Hematopoietic multipotent progenitor cell (in vitro differentiated cells): ENCODE measurements at regions not wholly inside any gene's neighbourhood (a gene's known extent, or its start where the extent isn't known, plus 50 kb on each side); places are given as distances from the start of the nearest gene placed in this dataset.

Source experiments
- DNase-seq, 3 donors: peaks; one replicate each; pipeline ENCODE4 v3.0.0-alpha.2; 2011 to 2015; ENCODE audit warnings: low read depth in 2 of 3, low spot score in 2 of 3

DNA sequence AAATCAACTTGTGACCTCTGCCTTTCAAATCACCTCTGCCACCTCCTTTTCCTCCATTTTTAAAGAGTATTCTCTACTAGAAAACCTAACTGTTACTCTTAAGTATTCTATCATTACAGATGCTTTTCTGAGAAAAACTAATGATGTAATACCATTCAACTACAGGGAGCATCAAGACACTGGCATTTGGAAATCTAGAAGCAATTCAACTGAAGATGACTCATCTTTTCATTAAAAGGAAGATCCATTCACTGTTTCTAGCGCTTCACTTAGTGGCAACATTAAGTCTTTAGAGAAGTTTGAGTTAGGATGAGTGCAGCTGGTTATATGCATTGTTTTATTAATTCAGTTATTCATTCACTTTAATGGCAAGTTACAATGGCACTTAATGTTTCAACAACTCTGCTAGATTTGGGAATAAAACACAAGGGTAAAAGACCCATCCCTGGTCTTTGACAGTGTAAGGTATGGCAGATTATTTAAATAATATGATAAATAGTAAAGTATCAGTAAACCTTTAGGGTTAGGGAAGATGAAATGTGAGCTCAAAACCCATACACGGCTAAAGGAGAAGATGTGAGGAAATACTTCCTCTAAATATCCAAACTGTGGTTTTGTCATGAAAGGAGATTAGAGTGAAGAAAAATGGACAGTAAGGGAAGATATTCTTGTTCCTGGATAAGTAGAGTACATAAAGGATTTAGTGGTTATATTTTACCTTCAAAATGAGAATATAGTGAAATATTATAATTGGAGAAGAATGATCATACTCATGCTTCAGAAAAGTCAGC, 61.7 kb downstream of the KCNJ2 start:
- DNase-seq = no peak

GRCh38 chr17:70232466-70232865, 63.1 kb downstream of the KCNJ2 start:
- no peak for DNase-seq

DNA sequence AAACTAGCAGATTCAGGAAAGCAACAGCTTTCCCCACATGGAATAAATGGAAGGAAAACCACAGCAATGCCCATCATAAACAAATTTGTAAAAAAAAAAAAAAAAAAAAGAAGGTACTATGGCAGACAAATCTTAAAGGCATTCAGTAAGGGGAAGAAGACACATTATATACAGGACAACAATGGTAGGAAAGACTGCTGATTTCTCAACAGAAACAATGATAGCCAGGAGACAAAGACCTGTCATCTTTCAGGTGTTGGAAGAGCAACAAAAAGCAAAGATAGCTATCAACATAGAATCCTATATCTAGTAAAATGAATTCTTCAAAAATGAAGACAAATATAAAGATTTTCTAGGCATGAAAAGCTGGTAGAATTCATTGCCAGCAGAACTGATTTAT, 65.9 kb downstream of the KCNJ2 start:
- no peak for DNase-seq

DNA sequence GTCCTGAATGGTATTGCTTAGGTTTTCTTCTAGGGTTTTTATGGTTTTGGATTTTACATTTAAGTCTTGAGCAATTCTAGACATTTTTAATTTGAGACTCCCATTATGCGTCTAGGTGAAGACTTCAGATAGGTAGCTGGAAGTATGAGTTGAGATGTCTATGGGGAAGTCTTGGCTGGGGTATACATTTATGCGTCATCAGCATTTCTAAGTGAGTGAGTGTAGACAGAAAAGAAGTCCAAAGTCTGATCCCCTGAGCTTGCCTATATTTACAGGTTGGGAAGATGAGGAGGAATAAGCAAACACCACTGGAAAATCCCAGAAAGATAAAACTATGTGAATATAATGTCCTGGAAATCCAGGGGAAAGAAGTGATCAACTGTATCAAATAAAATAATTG, 68.9 kb downstream of the KCNJ2 start:
- DNase-seq = no peak

DNA sequence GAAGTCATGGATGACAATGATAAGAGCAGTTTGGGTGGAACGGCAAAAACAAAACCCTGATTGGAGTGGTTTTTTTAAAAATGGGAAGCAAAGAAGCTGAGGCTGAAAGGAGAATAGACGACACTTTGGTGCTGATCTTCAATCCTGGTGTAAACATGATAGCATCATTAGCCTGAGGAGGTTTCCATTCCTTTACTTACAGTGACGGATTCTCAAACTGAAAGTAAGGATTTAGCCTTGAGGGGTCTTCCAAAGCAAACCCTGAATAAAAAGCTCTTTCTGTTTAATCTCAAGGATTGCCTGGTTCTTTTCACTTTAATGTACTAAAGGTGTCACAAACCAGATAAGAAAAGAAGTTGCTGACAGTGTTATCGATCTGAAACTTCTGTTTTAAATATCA, 69.3 kb downstream of the KCNJ2 start:
- DNase-seq = no peak

- DNase-seq = no peak
Observed at GRCh38 chr17:70239391-70239826, 70.1 kb downstream of the KCNJ2 start.

GRCh38 chr17:70241071-70241470, 71.7 kb downstream of the KCNJ2 start:
- DNase-seq = no peak

DNA sequence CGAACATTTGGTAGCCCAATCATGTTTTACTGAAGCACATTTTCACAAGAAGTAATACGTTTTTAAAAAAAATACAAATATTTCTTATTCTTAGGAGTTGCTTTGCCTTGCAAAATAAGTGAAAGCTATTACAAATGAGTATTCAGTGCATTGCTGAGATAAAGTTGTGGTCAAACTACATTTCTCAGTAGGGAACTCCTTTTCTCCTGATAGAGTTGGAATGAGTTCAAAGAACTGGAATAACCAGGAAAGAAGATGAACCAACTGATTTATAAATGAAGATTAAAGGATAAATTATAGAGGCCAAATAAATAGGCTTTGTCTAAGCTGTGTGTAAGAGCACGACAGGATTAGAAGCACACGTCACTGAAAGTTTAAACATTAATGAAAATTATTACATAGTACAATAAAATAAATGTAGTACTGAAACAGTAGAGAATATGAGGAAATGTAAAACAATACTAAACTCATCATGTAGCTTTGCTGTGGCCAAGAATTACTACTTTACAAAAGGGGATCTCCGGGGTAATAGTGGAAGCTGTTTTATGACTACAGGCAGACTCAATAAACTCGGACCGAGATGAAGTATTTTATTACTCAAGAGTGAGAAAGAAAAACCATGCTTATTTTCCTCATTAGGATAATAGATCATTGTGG, 73.6 kb downstream of the KCNJ2 start:
- no peak for DNase-seq

GRCh38 chr17:70251706-70252105, 82.4 kb downstream of the KCNJ2 start:
- DNase-seq = no peak

GRCh38 chr17:70254735-70255460, 85.6 kb downstream of the KCNJ2 start:
- no peak for DNase-seq

GRCh38 chr17:70256751-70257150, 87.4 kb downstream of the KCNJ2 start:
- DNase-seq = no peak

DNA sequence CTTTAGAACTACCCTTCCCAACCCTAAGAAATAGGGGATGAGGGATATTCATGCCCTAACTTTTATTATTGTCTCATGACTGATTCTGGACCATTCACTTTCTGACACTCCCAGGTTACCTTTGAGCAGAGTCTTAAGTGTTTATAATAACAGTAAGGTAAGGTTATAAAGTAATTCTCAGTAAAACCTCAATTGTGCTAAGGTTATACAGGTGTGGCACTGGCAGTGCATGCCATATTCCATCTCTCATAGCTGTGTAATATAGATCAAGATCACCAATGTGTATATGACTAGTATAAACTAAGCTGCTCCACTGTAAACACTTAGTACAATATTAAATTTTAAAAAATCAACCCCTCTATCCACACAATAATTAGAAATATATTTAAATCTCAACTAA, 89.1 kb downstream of the KCNJ2 start:
- DNase-seq = no peak

GRCh38 chr17:70259400-70259799, 90.1 kb downstream of the KCNJ2 start:
- no peak for DNase-seq

GRCh38 chr17:70261170-70261569, 91.8 kb downstream of the KCNJ2 start:
- no peak for DNase-seq

- no peak for DNase-seq
Observed at GRCh38 chr17:70265471-70265870, 96.1 kb downstream of the KCNJ2 start.

- DNase-seq = no peak
Observed at GRCh38 chr17:70266394-70266793, 97.1 kb downstream of the KCNJ2 start.

GRCh38 chr17:70268383-70268782, 99.1 kb downstream of the KCNJ2 start:
- DNase-seq = no peak

GRCh38 chr17:70270554-70270953, 101.2 kb downstream of the KCNJ2 start:
- no peak for DNase-seq

DNA sequence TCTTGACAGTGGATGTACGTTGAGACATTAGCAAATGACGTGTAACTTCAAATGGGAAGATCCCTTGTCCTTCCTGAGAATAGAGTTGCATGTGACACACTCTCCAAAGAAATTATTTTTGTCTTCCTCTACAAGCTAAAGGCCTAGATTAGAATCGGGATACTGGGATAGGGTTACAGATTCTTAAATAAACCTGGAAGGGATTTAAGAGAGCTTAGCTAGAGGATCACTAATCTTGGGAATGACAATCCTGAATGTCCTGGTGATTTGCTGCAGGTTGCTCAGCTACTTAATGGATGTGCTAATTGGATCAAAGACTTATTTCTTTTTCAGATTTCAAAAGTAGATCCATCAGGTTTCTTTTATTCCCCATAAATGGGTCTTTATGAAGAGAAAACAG, 101.9 kb downstream of the KCNJ2 start:
- no peak for DNase-seq

GRCh38 chr17:70271672-70272071, 102.3 kb downstream of the KCNJ2 start:
- DNase-seq = no peak

DNA sequence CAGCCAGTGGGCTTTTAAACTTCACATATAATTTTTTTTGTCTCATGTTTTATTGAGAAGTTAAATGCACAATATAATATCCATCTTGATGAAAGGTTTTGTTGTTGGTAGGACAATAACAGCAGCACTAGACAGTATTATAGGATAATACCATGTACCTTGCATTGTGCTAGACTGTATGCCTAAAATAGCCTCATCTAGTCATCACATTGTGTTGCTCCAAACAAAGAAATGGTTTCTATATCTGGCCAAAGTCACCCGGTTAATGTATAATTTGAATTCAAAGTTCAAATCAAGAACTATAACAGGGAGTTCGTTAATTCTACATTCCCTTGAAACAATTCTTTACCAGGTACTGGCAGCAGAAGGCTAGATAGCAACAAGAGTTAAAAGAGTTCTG, 104.9 kb downstream of the KCNJ2 start:
- DNase-seq = no peak

- no peak for DNase-seq
Observed at GRCh38 chr17:70276906-70277305, 107.6 kb downstream of the KCNJ2 start.
